ENCODE measurements at regions not wholly inside any gene's neighbourhood (a gene's known extent, or its start where the extent isn't known, plus 50 kb on each side); places are given as distances from the start of the nearest gene placed in this dataset.

GRCh38 chr5:96509316-96509715, 76.3 kb upstream of the PCSK1 start:
- DNase-seq (ENCODE audit: extremely low spot score), result no peak

DNA sequence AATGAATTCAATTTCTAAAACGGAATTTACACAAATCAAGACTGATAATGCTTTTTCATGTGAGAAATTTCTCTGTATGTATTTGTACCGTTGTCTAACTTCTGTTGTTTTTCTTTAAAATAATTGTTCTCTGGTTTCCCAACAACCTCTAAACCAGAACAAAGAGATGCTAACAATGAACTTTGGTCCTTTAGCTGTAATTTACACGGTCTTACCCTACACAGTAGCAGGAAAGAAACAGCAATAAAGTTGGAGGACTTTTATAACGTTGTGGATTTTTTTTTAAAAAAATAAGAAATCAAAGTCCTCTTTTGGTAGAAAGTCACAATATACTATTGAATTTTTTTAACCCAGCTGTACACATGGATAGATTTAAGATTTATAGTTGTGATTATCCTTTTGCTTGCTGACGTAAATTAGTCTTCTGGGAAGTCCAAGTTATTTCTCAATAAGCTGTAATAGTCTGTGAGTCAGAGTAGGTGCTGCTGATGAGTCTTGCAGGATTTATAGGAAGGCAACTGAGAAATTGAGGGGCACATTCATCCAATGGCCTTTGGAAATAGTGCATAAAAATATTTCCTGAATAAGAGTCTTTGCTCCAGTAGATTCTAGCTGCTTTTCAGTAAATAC, 76.8 kb upstream of the PCSK1 start:
- no peak for DNase-seq (ENCODE audit: extremely low spot score)
- TF ChIP-seq TARDBP (IDR thresholded peaks at IDR 0.05) (no peak), BHLHE40 (IDR thresholded peaks at IDR 0.05; ENCODE audit: borderline replicate concordance) (no peak), FOXK2 (IDR thresholded peaks at IDR 0.05) (no peak), FOXM1 (IDR thresholded peaks at IDR 0.05; ENCODE audit: borderline replicate concordance) (no peak), ARNT (IDR thresholded peaks at IDR 0.05) (no peak), NFRKB (IDR thresholded peaks at IDR 0.05) (no peak), SUZ12 (IDR thresholded peaks at IDR 0.05) (no peak), SP1 (IDR thresholded peaks at IDR 0.05) (no peak), LEF1 (IDR thresholded peaks at IDR 0.05; ENCODE audit: borderline replicate concordance) (no peak), L3MBTL2 (conservative IDR thresholded peaks at IDR 0.05) (no peak), HDGF (IDR thresholded peaks at IDR 0.05; ENCODE audit: borderline replicate concordance) (no peak), ZNF384 (IDR thresholded peaks at IDR 0.05) (no peak)
- ChIA-PET CTCF (no interaction called here), POLR2A (no interaction called here)

More at GRCh38 chr5:96509316-96509715, 76.3 kb upstream of the PCSK1 start:
- TF ChIP-seq L3MBTL2 (conservative IDR thresholded peaks at IDR 0.05), result no peak
- TF ChIP-seq BHLHE40 (IDR thresholded peaks at IDR 0.05; ENCODE audit: borderline replicate concordance), result no peak
- TF ChIP-seq NFRKB (IDR thresholded peaks at IDR 0.05), result no peak
- no peak for TF ChIP-seq FOXK2 (IDR thresholded peaks at IDR 0.05)
- no peak for TF ChIP-seq ELF4 (IDR thresholded peaks at IDR 0.05)
- TF ChIP-seq LEF1 (IDR thresholded peaks at IDR 0.05; ENCODE audit: borderline replicate concordance), result no peak
- TF ChIP-seq CTBP1 (IDR thresholded peaks at IDR 0.05; ENCODE audit: borderline replicate concordance), result no peak
- TF ChIP-seq SP1 (IDR thresholded peaks at IDR 0.05), result no peak
- TF ChIP-seq PKNOX1 (IDR thresholded peaks at IDR 0.05), result no peak
- no peak for TF ChIP-seq FOXA1 (IDR thresholded peaks at IDR 0.05)
- TF ChIP-seq FOXM1 (IDR thresholded peaks at IDR 0.05; ENCODE audit: borderline replicate concordance), result no peak
- TF ChIP-seq ZNF384 (IDR thresholded peaks at IDR 0.05), result no peak
- no peak for TF ChIP-seq HDGF (IDR thresholded peaks at IDR 0.05; ENCODE audit: borderline replicate concordance)
- POLR2A ChIA-PET, result no interaction called here
- CTCF ChIA-PET, result no interaction called here

GRCh38 chr5:96516631-96517071, 83.6 kb upstream of the PCSK1 start:
- TF ChIP-seq BHLHE40 (IDR thresholded peaks at IDR 0.05; ENCODE audit: borderline replicate concordance) (no peak), ARNT (IDR thresholded peaks at IDR 0.05) (no peak), SP1 (IDR thresholded peaks at IDR 0.05) (no peak), LEF1 (IDR thresholded peaks at IDR 0.05; ENCODE audit: borderline replicate concordance) (no peak), FOXM1 (IDR thresholded peaks at IDR 0.05; ENCODE audit: borderline replicate concordance) (no peak), TARDBP (IDR thresholded peaks at IDR 0.05) (no peak), L3MBTL2 (conservative IDR thresholded peaks at IDR 0.05) (no peak), ZNF384 (IDR thresholded peaks at IDR 0.05) (no peak), CTBP1 (IDR thresholded peaks at IDR 0.05; ENCODE audit: borderline replicate concordance) (no peak)
- no peak for DNase-seq (ENCODE audit: extremely low spot score)
- ChIA-PET CTCF (interaction anchor here (0.7 kb wide), 1 partner anchor 11 kb away, joined by 3 read pairs; no protein-coding TSS in a partner anchor), POLR2A (no interaction called here)

GRCh38 chr5:96517295-96517694, 84.2 kb upstream of the PCSK1 start:
- no peak for DNase-seq (ENCODE audit: extremely low spot score)
- CTCF ChIA-PET, result no interaction called here
- POLR2A ChIA-PET, result no interaction called here
- no peak for TF ChIP-seq SUZ12 (IDR thresholded peaks at IDR 0.05)
- TF ChIP-seq CTBP1 (IDR thresholded peaks at IDR 0.05; ENCODE audit: borderline replicate concordance), result no peak
- TF ChIP-seq SP1 (IDR thresholded peaks at IDR 0.05), result no peak
- TF ChIP-seq NFRKB (IDR thresholded peaks at IDR 0.05), result no peak
- TF ChIP-seq L3MBTL2 (conservative IDR thresholded peaks at IDR 0.05), result no peak
- TF ChIP-seq BHLHE40 (IDR thresholded peaks at IDR 0.05; ENCODE audit: borderline replicate concordance), result no peak
- no peak for TF ChIP-seq LEF1 (IDR thresholded peaks at IDR 0.05; ENCODE audit: borderline replicate concordance)
- no peak for TF ChIP-seq ZNF384 (IDR thresholded peaks at IDR 0.05)
- TF ChIP-seq FOXA1 (IDR thresholded peaks at IDR 0.05), result no peak
- no peak for TF ChIP-seq ELF4 (IDR thresholded peaks at IDR 0.05)
- no peak for TF ChIP-seq ARNT (IDR thresholded peaks at IDR 0.05)
- TF ChIP-seq HDGF (IDR thresholded peaks at IDR 0.05; ENCODE audit: borderline replicate concordance), result no peak
- no peak for TF ChIP-seq FOXK2 (IDR thresholded peaks at IDR 0.05)

- CTCF ChIA-PET, result no interaction called here
- no peak for DNase-seq (ENCODE audit: extremely low spot score)
- POLR2A ChIA-PET, result no interaction called here
- TF ChIP-seq ZNF384 (IDR thresholded peaks at IDR 0.05) (no peak), LEF1 (IDR thresholded peaks at IDR 0.05; ENCODE audit: borderline replicate concordance) (no peak)
Measured at GRCh38 chr5:96520345-96520744, 87.3 kb upstream of the PCSK1 start.

GRCh38 chr5:96522635-96523355, 89.7 kb upstream of the PCSK1 start:
- DNase-seq (ENCODE audit: extremely low spot score), result no peak
- TF ChIP-seq CTBP1 (IDR thresholded peaks at IDR 0.05; ENCODE audit: borderline replicate concordance), result no peak
- no peak for TF ChIP-seq SP1 (IDR thresholded peaks at IDR 0.05)
- no peak for TF ChIP-seq FOXM1 (IDR thresholded peaks at IDR 0.05; ENCODE audit: borderline replicate concordance)
- TF ChIP-seq HDGF (IDR thresholded peaks at IDR 0.05; ENCODE audit: borderline replicate concordance), result no peak
- TF ChIP-seq ELF4 (IDR thresholded peaks at IDR 0.05), result no peak
- no peak for TF ChIP-seq BHLHE40 (IDR thresholded peaks at IDR 0.05; ENCODE audit: borderline replicate concordance)
- no peak for TF ChIP-seq LEF1 (IDR thresholded peaks at IDR 0.05; ENCODE audit: borderline replicate concordance)
- ChIA-PET POLR2A (no interaction called here), CTCF (no interaction called here)

Measured in HEK293T (cell line).